D721Med (cell line): ENCODE measurements at regions not wholly inside any gene's neighbourhood (a gene's known extent, or its start where the extent isn't known, plus 50 kb on each side); places are given as distances from the start of the nearest gene placed in this dataset.
"Not testable (repeated sequence)": the region's sequence is repeated elsewhere in the genome, so short reads cannot be mapped to it uniquely, and the experiment has no call there.

ENCODE experiments used
- DNase-seq: peaks from one replicate; pipeline ENCODE4 v3.0.0; 2011; ENCODE audit warnings: low spot score; ENCODE audit not compliant: insufficient read length
- FAIRE-seq: peaks from 2 replicates; lab custom pipeline; 2011; peaks lifted over from hg19 to GRCh38; lab: Jason Lieb, UNC
- TF ChIP-seq, protein P1 (sequence below): IDR thresholded peaks from 2 replicates; pipeline ENCODE4 v1.5.1; 2012; ENCODE audit warnings: mild to moderate bottlenecking, control low read depth; ENCODE audit not compliant: insufficient read depth; ENCODE audit errors: missing control alignments

DNA sequence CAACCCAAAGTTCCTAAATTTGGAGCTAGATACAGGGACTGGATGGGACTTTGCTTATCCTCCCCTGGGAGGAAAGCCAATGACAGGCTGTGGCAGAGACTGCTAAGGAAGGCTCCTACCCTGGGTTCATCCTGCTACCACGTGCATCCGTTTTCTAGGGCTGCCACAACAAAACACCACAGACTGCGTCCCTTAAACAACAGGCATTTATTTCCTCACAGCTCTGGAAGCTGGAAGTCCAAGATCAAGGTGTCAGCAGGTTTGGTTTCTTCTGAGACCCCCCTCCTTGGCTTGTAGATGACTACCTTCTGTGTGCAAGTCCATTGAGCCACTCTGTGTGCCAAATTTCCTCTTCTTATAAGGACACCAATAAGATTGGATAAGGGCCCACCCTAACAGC, 263.9 kb downstream of the FAM43A start:
- TF ChIP-seq, protein P1, sequence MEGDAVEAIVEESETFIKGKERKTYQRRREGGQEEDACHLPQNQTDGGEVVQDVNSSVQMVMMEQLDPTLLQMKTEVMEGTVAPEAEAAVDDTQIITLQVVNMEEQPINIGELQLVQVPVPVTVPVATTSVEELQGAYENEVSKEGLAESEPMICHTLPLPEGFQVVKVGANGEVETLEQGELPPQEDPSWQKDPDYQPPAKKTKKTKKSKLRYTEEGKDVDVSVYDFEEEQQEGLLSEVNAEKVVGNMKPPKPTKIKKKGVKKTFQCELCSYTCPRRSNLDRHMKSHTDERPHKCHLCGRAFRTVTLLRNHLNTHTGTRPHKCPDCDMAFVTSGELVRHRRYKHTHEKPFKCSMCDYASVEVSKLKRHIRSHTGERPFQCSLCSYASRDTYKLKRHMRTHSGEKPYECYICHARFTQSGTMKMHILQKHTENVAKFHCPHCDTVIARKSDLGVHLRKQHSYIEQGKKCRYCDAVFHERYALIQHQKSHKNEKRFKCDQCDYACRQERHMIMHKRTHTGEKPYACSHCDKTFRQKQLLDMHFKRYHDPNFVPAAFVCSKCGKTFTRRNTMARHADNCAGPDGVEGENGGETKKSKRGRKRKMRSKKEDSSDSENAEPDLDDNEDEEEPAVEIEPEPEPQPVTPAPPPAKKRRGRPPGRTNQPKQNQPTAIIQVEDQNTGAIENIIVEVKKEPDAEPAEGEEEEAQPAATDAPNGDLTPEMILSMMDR: no peak
- FAIRE-seq: no peak
- DNase-seq: no peak

DNA sequence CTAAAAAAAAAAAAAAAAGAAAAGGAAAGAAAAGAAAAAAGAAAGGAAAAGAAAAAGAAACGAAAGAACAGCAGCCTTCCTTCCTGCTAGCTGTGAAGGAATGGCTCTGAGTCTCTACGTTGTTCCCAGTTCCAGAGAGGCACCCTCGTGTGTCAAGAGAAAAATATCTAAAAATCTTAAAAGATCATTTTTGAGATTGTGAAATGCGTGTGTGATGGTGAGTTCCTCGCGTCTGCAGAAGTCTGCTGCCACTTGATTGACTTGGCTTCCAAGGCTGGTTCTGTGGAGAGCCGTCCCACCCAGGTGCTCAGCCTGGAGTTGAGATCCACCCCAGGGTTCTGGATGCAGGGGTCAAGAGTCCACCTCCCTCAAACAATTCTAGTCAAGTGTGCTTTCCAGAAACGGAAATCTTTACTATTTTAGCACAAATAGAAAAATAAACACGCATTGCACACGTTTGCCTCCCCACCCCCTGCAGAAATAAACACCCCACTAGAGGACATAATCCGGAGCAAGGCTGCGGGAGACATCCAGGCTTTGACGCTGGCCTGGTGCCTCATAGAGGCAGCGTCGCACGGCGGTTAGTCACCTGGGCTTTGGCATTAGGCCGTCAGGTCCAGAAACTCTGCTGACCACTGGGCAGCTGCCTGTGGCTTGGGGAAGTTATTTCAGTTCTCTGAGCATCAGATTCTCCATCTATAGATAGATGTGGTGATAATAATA, 265.4 kb downstream of the FAM43A start:
- TF ChIP-seq, protein P1: no peak
- FAIRE-seq (no peak), DNase-seq (no peak)

DNA sequence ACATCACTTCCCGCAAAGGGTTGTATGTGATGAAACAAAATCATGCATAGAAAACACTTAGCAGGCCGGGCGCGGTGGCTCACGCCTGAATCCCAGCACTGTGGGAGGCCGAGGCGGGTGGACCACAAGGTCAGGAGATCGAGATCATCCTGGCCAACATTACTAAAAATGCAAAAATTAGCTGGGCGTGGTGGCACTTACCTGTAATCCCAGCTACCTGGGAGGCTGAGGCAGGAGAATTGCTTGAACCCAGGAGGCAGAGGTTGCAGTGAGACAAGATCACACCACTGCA, 265.9 kb downstream of the FAM43A start:
- not testable (repeated sequence) for FAIRE-seq, DNase-seq

DNA sequence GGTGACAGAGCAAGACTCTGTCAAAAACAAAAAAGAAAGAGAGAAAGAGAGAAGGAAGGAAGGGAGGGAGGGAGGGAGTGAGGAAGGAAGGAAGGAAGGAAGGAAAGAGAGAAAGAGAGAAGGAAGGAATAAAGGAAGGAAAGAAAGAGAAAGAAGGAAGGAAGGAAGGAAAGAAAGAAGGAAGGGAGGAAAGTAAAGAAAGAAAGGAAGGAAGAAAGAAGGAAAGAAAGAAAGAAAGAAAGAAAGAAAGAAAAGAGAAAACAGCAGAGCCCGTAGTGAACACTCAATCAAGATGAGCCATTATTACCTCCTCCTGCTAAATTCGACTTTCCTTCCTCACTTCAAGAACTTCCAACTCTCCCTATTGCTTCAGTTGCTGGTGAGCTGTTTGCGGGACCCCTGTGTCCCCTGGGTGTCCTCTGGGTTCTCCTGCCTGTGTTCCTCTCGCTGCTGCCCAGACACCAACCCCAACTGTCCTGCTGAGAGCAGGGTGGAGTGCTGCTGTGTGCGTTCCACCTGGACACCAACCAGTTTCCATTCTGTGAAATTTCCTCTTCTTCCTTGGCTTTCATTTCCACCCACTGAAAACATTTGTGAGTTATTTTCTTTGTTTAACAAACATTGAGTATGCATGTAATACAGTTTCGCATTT, 266.4 kb downstream of the FAM43A start:
- FAIRE-seq (no peak), DNase-seq (no peak)
- TF ChIP-seq, protein P1: no peak

DNA sequence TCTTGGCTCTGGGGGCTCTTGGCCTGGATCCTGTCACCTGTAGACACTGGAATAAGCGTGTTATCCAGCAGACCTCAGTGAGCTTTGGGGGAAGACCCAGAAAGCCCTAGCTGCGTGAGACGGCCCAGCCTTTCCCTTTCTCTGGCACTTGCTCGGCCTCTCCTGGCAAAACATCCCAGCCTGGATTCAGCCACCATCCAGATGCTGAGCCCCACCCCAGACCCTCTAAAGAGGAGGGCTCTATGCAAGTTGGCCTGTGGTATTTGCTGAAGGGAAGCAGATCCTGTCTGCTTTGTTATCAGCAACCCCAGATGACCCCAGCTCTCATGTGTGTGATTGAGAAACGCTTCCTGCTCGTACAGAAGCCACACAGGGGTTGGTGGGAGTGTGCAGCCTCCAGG, 267.2 kb downstream of the FAM43A start:
- FAIRE-seq (no peak), DNase-seq (no peak)
- TF ChIP-seq, protein P1: no peak

DNA sequence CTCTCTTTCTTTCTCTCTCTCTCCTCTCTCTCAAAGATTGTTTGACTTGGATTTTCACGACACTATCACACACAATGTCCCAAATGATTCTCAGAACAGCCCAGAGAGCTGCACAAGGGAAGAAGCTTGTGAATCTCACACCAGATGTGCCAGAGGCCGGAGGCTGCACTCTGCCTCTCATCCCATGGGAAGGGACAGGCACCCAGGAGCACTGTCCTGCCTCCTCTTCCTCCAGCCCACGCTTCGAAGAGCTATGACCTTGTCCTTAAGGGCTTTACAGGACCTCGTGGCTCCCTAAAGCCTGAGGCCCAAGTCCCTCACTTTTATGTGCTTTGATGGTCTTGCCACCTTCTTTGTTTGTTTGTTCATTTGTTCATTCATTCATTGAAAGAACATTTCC, 267.6 kb downstream of the FAM43A start:
- TF ChIP-seq, protein P1: no peak
- no peak for DNase-seq
- FAIRE-seq: no peak

DNA sequence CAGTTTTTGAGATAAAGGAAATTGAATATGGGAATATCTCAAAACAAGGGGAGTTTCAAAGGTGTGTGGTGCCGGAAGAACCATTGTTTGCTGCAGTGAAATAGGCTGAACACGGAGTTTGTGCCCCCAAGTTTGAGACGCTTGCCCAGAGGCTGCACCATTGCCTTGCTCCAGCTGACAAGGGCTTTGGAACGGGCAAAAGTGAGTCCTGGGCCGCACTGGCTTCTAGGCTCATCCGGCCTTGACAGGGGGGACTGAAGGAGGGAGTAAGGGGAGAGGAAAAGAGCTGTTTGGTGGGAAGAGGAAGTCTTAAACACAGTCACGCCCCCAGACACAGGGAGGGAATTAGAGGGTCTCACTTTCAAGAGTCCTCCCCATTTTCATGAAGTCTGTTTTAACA, 269.9 kb downstream of the FAM43A start:
- TF ChIP-seq, protein P1: no peak
- FAIRE-seq (no peak), DNase-seq (no peak)
